Left renal pelvis (tissue), 4 donors: ENCODE measurements at regions not wholly inside any gene's neighbourhood (a gene's known extent, or its start where the extent isn't known, plus 50 kb on each side); places are given as distances from the start of the nearest gene placed in this dataset.
"Not testable (repeated sequence)": the region's sequence is repeated elsewhere in the genome, so short reads cannot be mapped to it uniquely, and the experiment has no call there.

Experiments
- DNase-seq, 4 donors: peaks; one replicate each; pipeline ENCODE4 v3.0.0-alpha.2; 2013; ENCODE audit warnings: low read depth in 4 of 4, low spot score in 3 of 4

- no peak for DNase-seq
Measured at GRCh38 chr7:122248472-122248871, 56.1 kb downstream of the FEZF1 start.

GRCh38 chr7:122238729-122239128, 65.8 kb downstream of the FEZF1 start:
- DNase-seq = not testable (repeated sequence)

GRCh38 chr7:122238297-122238696, 66.3 kb downstream of the FEZF1 start:
- DNase-seq = not testable (repeated sequence)

- no peak for DNase-seq
Measured at GRCh38 chr7:122225874-122226273, 78.7 kb downstream of the FEZF1 start.

DNA sequence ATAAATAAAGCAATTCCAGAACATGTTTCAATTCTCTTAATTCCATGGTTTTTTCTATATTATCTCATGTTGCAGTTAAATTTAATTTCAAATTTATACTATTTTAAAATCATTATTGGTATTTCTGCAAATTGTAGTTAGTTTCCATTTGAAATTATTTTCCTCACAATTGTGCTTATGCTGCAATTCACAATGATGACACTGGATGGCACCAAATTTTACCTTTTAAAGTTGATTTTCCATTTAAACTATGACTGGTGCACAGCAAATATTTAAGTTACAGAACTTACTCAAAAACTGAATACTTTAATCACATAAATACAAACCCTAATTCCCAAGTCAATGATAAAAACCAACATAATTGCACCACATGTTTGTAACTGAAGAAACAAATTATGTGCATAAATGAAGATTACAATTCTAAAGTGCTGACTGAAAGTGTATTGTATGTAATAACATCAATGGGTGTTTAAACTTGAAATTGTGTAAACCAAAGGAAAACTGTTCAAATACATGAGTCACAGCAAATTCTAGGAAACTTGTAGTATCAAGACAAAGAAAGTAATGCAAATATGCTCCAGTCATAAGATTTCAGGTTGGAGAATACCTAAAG, 75.3 kb upstream of the AASS start:
- peak in 2 of 4 donors; percentile 5 to 6 for DNase-seq

DNA sequence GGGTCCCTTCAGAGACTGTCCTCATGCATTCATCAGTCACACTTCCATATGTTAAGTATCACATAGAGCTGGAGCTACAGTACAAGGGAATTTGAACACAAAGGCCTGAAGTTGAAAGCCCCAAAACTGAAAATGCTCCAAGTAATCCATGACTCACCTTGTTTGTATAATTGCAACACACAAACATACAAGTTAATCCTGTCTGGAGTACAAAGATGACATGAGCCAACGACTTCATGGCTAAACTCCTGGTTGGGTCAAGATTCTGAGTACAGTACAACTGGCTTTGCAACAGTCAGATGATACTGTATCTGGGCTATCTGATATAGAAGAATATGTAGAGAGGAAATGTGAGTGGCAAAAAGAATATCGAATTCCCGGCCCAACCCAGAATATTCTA, 73.1 kb upstream of the AASS start:
- no peak for DNase-seq

- DNase-seq = no peak
Measured at GRCh38 chr7:122212754-122213153, 68.7 kb upstream of the AASS start.

DNA sequence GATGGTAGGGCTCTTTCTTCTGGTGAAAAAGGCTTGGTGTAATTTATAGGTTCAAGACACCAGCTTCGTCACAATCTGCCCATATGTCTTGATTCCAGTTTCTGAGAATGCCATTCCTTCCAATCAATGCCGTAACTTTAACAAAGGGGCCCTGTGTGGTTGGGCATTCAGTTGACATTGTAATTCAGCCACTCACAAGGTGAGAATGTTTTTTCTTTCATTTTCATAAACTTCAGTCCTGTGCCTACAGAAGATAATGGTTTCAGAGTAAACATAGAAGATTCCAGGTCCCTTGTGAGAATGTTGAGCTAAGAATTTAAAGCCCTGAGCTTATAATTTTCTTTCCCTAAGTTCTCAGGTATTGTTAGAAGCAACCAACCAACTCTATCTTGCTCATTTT, 67.3 kb upstream of the AASS start:
- no peak for DNase-seq

- DNase-seq = no peak
Measured at GRCh38 chr7:122206985-122207384, 62.9 kb upstream of the AASS start.

DNA sequence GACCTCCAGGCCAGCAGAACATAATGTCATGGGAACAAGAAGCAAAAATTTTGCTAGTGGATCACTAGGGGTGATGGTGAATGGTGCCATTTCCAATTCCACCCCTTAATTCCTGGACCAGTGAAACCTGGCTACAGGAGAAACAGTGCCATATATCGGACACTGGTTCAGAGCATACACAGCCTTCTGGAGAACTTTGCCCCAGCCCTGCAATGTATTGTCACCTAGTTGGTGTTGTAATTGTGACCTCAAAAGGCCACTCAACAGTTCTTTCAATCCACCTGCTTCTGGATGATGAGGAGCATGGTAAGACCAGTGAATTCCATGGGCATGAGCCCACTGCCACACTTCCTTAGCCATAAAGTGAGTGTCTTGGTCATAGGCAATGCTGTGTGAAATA, 59.8 kb upstream of the AASS start:
- DNase-seq = no peak

- no peak for DNase-seq
Measured at GRCh38 chr7:122200888-122201287, 56.8 kb upstream of the AASS start.

DNA sequence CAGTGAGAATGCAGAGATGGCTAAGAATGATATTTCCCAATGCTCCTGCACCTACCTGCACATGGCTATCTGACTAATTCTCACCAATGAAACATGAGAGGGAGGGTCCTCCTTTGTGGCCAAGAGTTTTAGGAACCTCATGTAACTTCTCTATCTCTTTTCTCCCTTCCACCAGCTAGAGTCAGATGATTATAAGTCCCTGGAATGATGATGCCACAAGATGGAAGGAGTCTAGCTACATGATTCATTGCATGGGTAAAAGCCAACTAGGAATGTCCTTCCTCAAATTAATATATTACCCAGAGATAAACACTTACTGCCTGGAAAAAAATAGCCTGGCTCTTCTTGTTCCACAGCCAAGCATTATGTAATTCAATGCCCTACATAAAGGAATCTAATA, 55.1 kb upstream of the AASS start:
- no peak for DNase-seq

GRCh38 chr7:122198581-122198980, 54.5 kb upstream of the AASS start:
- no peak for DNase-seq
